HepG2 (cell line): ENCODE measurements at regions not wholly inside any gene's neighbourhood (a gene's known extent, or its start where the extent isn't known, plus 50 kb on each side); places are given as distances from the start of the nearest gene placed in this dataset.

Experiments used
- ATAC-seq: fragments of 200-7000 bp; cut with Tn5 transposase; 3 replicates; pipeline ENCODE4 v1.9.1; 2020; ENCODE audit warnings: mild to moderate bottlenecking, moderate library complexity
- BruUV-seq: library from RNA; stranded (reverse); fragments of 400-500 nt; replicated peaks from 2 replicates; lab custom pipeline; 2021; lab: Mats Ljungman, UMichigan
- CTCF ChIA-PET: fragments of 300-600 bp; formaldehyde crosslinking; extraction: SDS; loops from one replicate; lab custom pipeline; 2021; ENCODE audit warnings: low total read pairs, inconsistent platforms, low intra/inter-chr PET ratio; lab: Yijun Ruan, JAX
- POLR2A ChIA-PET: fragments of 350-600 bp; sonication (Branson Sonifier 250); formaldehyde crosslinking; loops from one replicate; lab custom pipeline; 2020; ENCODE audit warnings: antibody characterized with exemption, inconsistent platforms; lab: Yijun Ruan, JAX
- DNase-seq: peaks from one replicate; pipeline ENCODE4 v3.0.0-alpha.2; 2015; ENCODE audit warnings: low spot score
- FAIRE-seq: peaks from 3 replicates; lab custom pipeline; 2011; peaks lifted over from hg19 to GRCh38; lab: Jason Lieb, UNC
- H2AFZ ChIP-seq: one replicate; pipeline ENCODE4 v1.6.1; 2011; ENCODE audit warnings: low read length, inconsistent platforms
- H3K27ac ChIP-seq: fragments of 300-600 bp; 3 replicates; pipeline ENCODE4 v1.8.0; 2011; ENCODE audit warnings: mixed run types, mild to moderate bottlenecking, mixed read lengths, low read length, inconsistent platforms; ENCODE audit not compliant: insufficient read depth; ENCODE audit errors: extremely low read length
- H3K27me3 ChIP-seq, 2 experiments: fragments of 200-600 bp in 1 of 2; 2 replicates in 1 of 2; 3 replicates in 1 of 2; pipeline versions ENCODE4 v1.6.0 to v1.8.0; 2011; ENCODE audit warnings: low read length in 2 of 2, mild to moderate bottlenecking in 2 of 2, moderate library complexity in 2 of 2, inconsistent platforms in 1 of 2; ENCODE audit not compliant: insufficient read depth in 2 of 2, control insufficient read depth in 1 of 2
- H3K36me3 ChIP-seq, 2 experiments: fragments of 200-600 bp in 1 of 2; replicated peaks in 1 of 2; 2 replicates in 1 of 2; 3 replicates in 1 of 2; pipeline versions ENCODE4 v1.5.1 to v1.8.0; 2011; ENCODE audit warnings: low read length in 2 of 2, inconsistent platforms in 1 of 2; ENCODE audit not compliant: insufficient read depth in 2 of 2, control insufficient read depth in 1 of 2
- H3K4me1 ChIP-seq: 2 replicates; pipeline ENCODE4 v1.5.1; 2012; ENCODE audit warnings: low read length, inconsistent platforms; ENCODE audit not compliant: insufficient read depth
- H3K4me2 ChIP-seq: 2 replicates; pipeline ENCODE4 v1.6.0; 2011; ENCODE audit warnings: low read depth, low read length, inconsistent platforms
- H3K4me3 ChIP-seq, 3 experiments: fragments of 200-600 bp in 1 of 3; sonication (generic), shearing (Covaris generic) in 1 of 3; replicated peaks in 1 of 3; 2 replicates each; pipeline ENCODE4 v1.5.1; 2011 to 2016; ENCODE audit warnings: low read length in 3 of 3, inconsistent platforms in 2 of 3, low read depth in 2 of 3, mild to moderate bottlenecking in 2 of 3, control low read depth in 1 of 3, mixed read lengths in 1 of 3; ENCODE audit not compliant: insufficient read depth in 1 of 3
- H3K79me2 ChIP-seq: one replicate; pipeline ENCODE4 v1.6.1; 2011; ENCODE audit warnings: low read length, inconsistent platforms; ENCODE audit not compliant: insufficient read depth
- H3K9ac ChIP-seq: 2 replicates; pipeline ENCODE4 v1.6.0; 2011; ENCODE audit warnings: mild to moderate bottlenecking, low read depth, low read length, inconsistent platforms; ENCODE audit not compliant: insufficient read depth
- H3K9me3 ChIP-seq: 2 replicates; pipeline ENCODE4 v1.5.1; 2012; ENCODE audit warnings: mild to moderate bottlenecking, low read length
- H4K20me1 ChIP-seq: 2 replicates; pipeline ENCODE4 v1.6.0; 2011; ENCODE audit warnings: inconsistent platforms, mild to moderate bottlenecking, low read length, moderate library complexity; ENCODE audit not compliant: insufficient read depth
- GATAD1 ChIP-seq: IDR thresholded peaks from 2 replicates; pipeline ENCODE4 v1.6.1; 2016; ENCODE audit warnings: missing genetic modification reagents, missing compliant biosample characterization
- MAFG ChIP-seq: sonication (generic); formaldehyde crosslinking; IDR thresholded peaks from 2 replicates; pipeline ENCODE4 v1.5.1; 2020; ENCODE audit warnings: mild to moderate bottlenecking, missing genetic modification reagents
- MBD4 ChIP-seq: IDR thresholded peaks from 2 replicates; pipeline ENCODE4 v1.6.1; 2012; ENCODE audit warnings: low read length, inconsistent platforms, borderline replicate concordance
- NCOA1 ChIP-seq: sonication (generic); formaldehyde crosslinking; IDR thresholded peaks from 2 replicates; pipeline ENCODE4 v1.9.0; 2021; ENCODE audit warnings: missing genetic modification reagents
- NFYB ChIP-seq: sonication (generic); formaldehyde crosslinking; IDR thresholded peaks from 2 replicates; pipeline ENCODE4 v1.4.0; 2020; ENCODE audit warnings: missing genetic modification reagents
- PBX2 ChIP-seq: IDR thresholded peaks from 2 replicates; pipeline ENCODE4 v1.6.1; 2016; ENCODE audit warnings: control low read depth
- RERE ChIP-seq: IDR thresholded peaks from 2 replicates; pipeline ENCODE4 v1.6.1; 2016; ENCODE audit warnings: low read depth, missing genetic modification reagents, missing compliant biosample characterization
- RFXAP ChIP-seq: sonication (generic); formaldehyde crosslinking; IDR thresholded peaks from 2 replicates; pipeline ENCODE4 v1.4.0; 2020; ENCODE audit warnings: missing genetic modification reagents, borderline replicate concordance
- TBX3 ChIP-seq: fragments of 450-650 bp; IDR thresholded peaks from 2 replicates; pipeline ENCODE4 v1.6.1; 2017; ENCODE audit warnings: antibody characterized with exemption, mild to moderate bottlenecking, inconsistent platforms, borderline replicate concordance
- TERF1 ChIP-seq: sonication (generic); formaldehyde crosslinking; IDR thresholded peaks from 2 replicates; pipeline ENCODE4 v1.8.0; 2022; ENCODE audit warnings: mild to moderate bottlenecking, missing genetic modification reagents, moderate library complexity
- TFAP4 ChIP-seq: sonication (generic); IDR thresholded peaks from 2 replicates; pipeline ENCODE4 v1.6.1; 2016; ENCODE audit warnings: low read depth, borderline replicate concordance
- U2AF1 ChIP-seq: fragments of 200-400 bp; formaldehyde crosslinking; optimal IDR thresholded peaks from 2 replicates; pipeline ENCODE3; 2017; ENCODE audit warnings: mild to moderate bottlenecking, low read depth, low read length
- ZNF329 ChIP-seq: sonication (generic); formaldehyde crosslinking; IDR thresholded peaks from 2 replicates; pipeline ENCODE4 v1.9.0; 2021; ENCODE audit warnings: low read depth, mild to moderate bottlenecking, missing genetic modification reagents
- ZNF572 ChIP-seq: sonication (generic); formaldehyde crosslinking; IDR thresholded peaks from 2 replicates; pipeline ENCODE4 v1.5.1; 2020; ENCODE audit warnings: mild to moderate bottlenecking, missing genetic modification reagents
- ZNF83 ChIP-seq: sonication (generic); formaldehyde crosslinking; IDR thresholded peaks from 2 replicates; pipeline ENCODE4 v1.4.0; 2020; ENCODE audit warnings: missing genetic modification reagents, mild to moderate bottlenecking, borderline replicate concordance
- WGBS: methylation state at CpG from one replicate; pipeline ENCODE4 v1.1.6; 2017; ENCODE audit warnings: low lambda C conversion rate; 5-methylcytosine and 5-hydroxymethylcytosine counted together
- in situ Hi-C: cut with HindIII; loops from 2 replicates; pipeline ENCODE4 v1.10.0; 2017; ENCODE audit warnings: low pct_unique_long_range_greater_than_20kb; ENCODE audit not compliant: extremely low pct_ligation_motif_present
- intact Hi-C: fragments of 100-400 bp; cut with micrococcal nuclease; formaldehyde crosslinking; loops from one replicate; pipeline ENCODE4 v1.10.0; 2022; ENCODE audit not compliant: unreplicated experiment
- TF ChIP-seq, protein P1 (sequence below): sonication (generic); formaldehyde crosslinking; IDR thresholded peaks from 2 replicates; pipeline ENCODE4 v1.8.0; 2023; ENCODE audit warnings: mild to moderate bottlenecking, missing genetic modification reagents

GRCh38 chr2:75342504-75343175 lies 143.3 kb upstream of the TACR1 start:
- H3K79me2 ChIP-seq = no peaks in the 10 kb centered on the region
- H3K4me3 ChIP-seq = no peak overlapping the region
- FAIRE-seq (no peak), DNase-seq (no peak), ATAC-seq (no peak)
- H3K4me2 ChIP-seq = no peak overlapping the region
- no peak overlapping the region for H2AFZ ChIP-seq
- intact Hi-C loops = no loop called here
- H4K20me1 ChIP-seq = no peaks in the 10 kb centered on the region
- BruUV-seq = no TSS peak
- in situ Hi-C loops = no loop called here
- 1% methylated on average over 1 of the region's 1 CpG for WGBS
- ChIA-PET CTCF (no interaction called here), POLR2A (no interaction called here)
- no peak for TF ChIP-seq ZNF329 (CRISPR knock-in tag)
- no peak for TF ChIP-seq PBX2 (CRISPR knock-in tag)
- no peak for TF ChIP-seq RFXAP (CRISPR knock-in tag)
- TF ChIP-seq MBD4 = no peak
- no peak for TF ChIP-seq RERE
- no peak for TF ChIP-seq ZNF572 (CRISPR knock-in tag)
- TF ChIP-seq GATAD1 (CRISPR knock-in tag) = no peak
- no peak for TF ChIP-seq TERF1 (CRISPR knock-in tag)
- no peak for TF ChIP-seq NCOA1
- TF ChIP-seq TBX3 = no peak
- TF ChIP-seq TFAP4 = no peak
- TF ChIP-seq ZNF83 (CRISPR knock-in tag) = no peak
- TF ChIP-seq NFYB (CRISPR knock-in tag) = no peak
- no peak for TF ChIP-seq MAFG (CRISPR knock-in tag)
- TF ChIP-seq, protein P1, sequence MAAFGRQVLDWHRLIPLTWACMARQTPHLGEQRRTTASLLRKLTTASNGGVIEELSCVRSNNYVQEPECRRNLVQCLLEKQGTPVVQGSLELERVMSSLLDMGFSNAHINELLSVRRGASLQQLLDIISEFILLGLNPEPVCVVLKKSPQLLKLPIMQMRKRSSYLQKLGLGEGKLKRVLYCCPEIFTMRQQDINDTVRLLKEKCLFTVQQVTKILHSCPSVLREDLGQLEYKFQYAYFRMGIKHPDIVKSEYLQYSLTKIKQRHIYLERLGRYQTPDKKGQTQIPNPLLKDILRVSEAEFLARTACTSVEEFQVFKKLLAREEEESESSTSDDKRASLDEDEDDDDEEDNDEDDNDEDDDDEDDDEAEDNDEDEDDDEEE (CRISPR knock-in tag) = no peak
- no peak for TF ChIP-seq U2AF1
- H3K9me3 ChIP-seq = no peaks in the 10 kb centered on the region
- H3K9ac ChIP-seq = no peak overlapping the region
- H3K36me3 ChIP-seq = no peaks in the 10 kb centered on the region
- H3K4me1 ChIP-seq = no peaks in the 10 kb centered on the region
- no peak overlapping the region for H3K27ac ChIP-seq
- H3K27me3 ChIP-seq = peaks cover 0 to 23% of the 10 kb centered on the region in 2 experiments; a peak in 2 of 5 replicates
